Activated CD4-positive, CD25-positive, alpha-beta regulatory T cell treated with anti-CD3 and anti-CD28 coated beads, Interleukin-2, amount 50 U/mL, for 24 hours (primary cell): ENCODE measurements at regions not wholly inside any gene's neighbourhood (a gene's known extent, or its start where the extent isn't known, plus 50 kb on each side); places are given as distances from the start of the nearest gene placed in this dataset.

Source experiments
- ATAC-seq, 2 donors: fragments of 150-1000 bp; cut with Tn5 transposase; one replicate each; pipeline ENCODE4 v1.10.0; 2021; ENCODE audit warnings: mild to moderate bottlenecking in 1 of 2, moderate library complexity in 1 of 2

DNA sequence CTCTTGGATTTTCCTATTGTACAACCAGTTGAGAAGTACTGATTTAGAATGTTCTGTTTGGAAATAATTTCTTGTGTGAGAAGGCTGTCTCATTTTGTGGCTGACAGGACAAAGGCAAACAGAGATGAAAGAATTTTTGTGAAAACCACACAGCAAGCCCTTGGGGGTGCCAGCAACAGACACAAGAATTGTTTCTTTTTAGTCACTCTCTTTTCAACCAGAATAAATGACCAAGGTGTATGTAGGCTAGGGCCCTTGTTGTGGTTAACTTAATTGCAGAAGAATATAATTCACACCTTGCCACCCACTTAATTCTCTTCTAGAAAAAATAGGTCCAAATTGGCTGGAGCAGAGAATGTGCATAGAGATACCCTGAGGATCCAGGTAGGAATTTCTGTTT, 329.4 kb upstream of the TBC1D5 start:
- ATAC-seq: no peak

DNA sequence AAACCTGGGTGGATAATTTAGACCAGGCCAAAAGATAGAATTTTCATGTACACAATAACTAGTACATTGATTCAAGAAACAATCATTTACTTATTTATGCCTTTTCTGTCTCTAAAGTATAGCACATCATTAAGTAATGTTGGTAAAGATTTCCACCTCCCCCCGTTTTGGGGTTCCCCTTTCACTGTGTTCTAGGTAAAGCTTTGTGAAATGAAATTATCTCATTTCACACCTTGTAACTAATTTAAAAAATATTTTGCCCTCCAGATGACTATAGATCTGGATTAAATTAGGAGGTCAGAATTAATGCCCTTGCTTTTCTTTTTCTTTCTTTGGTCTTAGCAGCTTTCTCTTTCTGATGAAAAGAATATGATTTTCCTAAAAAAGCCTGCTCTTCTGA, 328.5 kb upstream of the TBC1D5 start:
- no peak for ATAC-seq

DNA sequence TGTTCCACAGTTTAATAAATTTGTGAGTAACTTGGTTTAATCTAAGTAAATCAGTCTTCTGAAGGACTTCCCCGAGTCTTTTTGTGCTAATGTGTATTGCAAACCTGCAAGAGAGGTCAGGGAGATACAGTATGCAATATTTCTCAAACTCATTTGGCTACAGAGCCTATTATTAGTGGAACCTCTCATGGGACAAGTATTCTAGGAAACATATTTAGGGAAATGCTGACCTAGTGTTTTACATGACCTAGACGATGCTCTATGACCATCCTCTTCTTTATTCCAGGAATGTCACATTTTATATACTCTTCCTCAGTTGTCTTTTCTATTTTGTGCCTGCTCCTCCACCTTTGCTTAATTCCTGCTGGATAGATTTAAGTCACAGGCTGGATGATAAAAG, 327.8 kb upstream of the TBC1D5 start:
- ATAC-seq: no peak

DNA sequence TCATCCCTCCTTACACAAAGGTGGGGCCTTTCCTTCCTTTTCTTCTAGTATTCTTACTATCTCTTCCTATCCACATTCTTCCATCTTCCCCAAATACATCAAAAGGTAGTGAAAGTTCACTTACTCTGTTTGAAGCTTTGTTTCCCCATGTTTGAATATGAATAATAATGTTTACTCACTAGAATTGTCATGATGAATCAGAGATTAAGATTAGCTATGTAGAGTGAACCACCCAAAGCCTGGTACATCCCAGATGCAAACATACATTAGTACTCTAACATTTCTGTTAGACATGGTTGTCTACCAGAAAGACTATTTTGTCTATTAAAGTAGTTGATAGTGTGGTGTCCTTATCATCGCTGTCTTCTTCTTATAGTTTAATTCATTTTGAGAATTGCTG, 327.1 kb upstream of the TBC1D5 start:
- ATAC-seq: no peak

DNA sequence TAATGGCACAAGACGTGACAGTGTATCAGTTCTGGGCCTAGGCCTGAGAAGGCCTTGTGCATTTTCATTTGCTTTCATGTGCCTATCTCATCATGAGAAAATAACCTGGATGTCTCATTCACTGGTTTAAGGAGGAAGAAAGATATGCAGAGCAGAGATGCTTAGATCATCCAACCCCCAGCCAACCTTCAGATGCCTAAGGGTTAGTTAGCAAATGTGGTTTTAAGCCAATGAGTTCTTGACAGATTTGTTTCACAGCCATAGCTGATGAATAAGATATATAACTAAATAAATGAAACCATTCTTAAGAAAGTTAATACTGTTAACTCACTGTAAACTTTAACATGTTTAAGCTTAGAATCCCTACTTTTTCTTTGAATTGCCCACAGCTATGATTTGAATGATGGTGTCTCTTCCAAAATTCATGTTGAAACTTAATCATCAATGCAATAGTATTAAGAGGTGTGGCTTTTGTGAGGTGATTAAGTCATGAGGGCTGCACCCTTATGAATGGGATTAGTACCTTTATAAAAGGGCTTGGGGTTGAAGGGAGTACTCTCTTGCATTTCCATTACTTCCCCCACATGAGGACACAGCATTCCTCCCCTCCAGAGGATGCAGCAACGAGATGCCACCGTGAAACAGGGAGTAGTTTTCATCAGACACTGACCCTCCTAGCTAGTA, 324.6 kb upstream of the TBC1D5 start:
- no peak for ATAC-seq

DNA sequence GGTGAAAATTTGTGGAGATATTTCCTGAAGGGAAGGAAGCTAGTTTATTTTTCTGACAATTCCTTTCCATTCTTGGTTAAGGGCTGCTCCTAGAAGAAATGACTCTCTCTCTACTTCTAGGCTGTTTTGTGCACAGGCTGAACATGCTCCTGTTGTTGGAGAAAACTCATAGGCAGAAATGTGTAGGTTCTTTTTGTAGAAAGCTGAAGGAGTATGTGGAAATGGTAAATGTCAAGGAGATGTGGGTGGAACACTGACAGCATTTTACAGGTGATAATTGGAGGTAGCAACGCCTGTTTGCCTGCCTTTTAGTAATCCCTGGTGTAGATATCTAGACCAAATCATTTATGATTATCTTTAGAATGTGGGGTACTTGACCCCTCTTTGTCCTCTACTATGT, 322.2 kb upstream of the TBC1D5 start:
- no peak for ATAC-seq

DNA sequence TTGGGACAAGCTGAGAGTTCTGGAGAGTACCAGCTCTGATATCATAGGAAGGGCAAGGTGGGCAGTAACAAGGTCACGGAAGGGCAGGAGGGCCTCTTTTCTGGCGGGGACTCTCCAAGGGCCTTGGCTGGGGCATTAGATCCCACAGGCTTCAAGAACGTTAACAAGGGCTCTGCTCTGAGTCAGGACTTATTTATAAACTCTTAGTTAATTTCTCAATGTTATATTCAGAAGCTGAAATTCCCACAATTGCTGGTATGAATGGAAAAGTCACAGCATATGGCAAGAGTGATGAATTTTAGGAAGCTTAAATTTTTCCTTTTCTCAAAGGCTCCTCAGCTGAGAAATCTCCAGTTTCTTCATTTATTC, 320.2 kb upstream of the TBC1D5 start:
- ATAC-seq: no peak

DNA sequence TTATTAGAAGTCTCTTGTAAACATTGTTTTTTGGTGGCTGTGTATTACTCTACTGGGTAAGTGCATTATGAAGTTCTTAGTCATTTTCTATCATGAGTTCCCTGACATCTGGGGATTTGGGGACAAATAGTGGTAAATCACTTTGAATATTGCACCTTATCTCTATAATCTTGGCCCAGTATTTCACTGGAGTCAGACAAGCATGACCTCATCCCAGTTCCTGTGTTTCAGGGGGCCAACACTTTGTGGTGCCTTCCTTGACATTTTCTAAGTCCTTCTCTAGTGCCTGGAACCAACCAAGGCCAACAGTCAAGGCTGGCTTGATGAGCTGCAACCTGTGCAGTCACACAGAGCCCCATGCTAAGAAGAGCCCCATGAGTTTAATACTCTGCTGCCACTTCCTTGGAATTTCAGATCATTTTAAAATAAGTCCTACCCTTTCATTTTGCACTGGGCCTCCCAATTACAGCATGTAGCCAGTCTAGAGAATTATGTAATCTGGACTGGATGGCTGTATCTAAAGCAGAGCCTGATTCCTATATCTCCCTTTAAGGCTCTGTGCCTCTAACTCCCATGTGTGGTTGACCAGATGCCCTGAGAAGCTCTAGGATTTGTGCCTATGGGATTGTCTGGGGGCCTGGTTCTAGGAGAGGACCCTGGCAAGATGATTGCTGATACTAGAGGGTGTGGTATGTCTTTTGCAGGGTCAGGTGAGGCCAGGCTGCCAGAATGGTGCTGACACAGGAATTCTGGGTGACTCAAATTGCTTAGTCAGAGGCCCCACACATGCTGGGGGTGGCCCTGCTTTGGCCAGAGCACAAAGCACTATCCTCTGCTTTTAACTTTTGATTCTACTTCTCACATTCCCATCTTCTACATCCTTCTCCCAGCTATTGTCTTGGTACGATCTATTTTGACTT, 319.6 kb upstream of the TBC1D5 start:
- no peak for ATAC-seq

DNA sequence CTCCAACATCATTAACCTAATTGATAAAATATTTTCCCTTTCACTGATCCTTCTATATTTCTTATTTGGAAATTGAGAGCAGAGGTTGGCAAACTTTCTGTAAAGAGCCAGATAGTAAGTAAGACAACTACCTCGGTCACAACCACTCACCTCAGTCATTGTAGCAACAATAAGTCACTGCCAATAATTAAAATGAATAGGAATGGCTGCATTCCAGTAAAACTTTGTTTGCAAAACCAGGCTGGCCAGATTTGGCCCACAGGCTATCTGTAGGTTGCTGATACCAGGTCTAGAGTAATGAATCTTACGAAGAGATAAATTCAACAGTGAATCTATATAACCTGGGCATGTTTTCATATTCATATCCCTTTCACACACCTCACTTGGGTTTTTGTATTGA, 316.2 kb upstream of the TBC1D5 start:
- ATAC-seq: no peak

DNA sequence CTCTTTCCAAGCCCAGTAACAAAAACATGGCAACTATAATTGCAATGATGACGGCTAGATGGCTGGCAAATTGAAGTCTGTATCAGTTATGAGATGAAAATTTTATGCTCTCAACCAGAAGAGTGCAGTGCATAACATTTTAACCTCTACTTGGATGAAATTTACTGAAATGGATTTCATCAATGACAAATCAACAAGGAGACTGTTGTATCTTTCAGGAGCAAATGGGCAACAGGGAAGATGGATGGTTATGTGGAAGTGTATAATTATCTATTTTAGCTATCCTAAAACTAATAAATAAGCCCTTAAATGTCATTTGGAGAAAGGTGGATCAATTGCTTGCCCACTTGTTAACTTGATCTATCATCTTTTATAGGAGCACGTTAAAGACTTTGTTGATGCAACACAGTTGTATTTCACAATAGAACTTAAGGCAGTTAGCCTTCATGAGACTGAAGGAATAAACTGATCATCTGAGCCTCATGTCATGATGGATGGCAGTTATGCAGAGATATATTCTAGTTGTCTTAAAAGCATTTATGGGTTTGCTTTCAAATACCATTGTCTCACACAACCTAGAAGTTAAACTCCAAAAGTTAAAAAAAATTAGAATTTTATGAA, 315.1 kb upstream of the TBC1D5 start:
- ATAC-seq: no peak

DNA sequence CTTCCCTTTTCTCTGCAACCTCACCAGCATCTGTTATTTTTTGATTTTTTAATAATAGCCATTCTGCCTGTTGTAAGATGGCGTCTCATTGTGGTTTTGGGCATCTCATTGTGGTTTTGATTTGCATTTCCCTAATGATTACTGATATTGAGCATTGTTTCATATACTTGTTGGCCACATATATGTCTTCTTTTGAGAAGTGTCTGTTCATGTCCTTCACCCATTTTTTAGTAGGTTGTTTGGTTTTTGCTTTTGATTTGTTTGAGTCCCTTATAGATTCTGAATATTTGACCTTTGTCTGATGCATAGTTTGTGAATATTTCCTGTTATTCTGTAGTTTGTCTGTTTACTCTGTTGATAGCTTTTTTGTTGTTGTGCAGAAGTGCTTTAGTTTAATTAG, 312.2 kb upstream of the TBC1D5 start:
- ATAC-seq: no peak

DNA sequence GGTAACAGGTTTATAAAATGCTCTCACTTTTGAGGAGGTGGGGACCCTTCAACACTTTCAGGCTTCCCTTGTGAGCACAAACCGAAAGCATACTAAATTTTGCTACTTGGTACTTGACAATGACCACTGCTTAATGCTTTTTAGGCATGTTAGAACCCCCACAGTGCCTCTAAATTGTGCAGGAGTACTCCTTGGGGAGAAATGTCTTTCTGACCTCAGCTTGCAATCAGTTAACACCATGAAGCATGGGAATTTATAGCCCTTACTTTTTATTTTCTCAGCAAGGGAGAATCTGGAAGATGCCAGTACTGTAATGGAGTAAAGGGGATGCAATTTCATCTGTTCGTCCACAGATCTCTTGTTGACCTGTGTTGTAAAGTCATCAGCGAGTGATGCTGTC, 308.9 kb upstream of the TBC1D5 start:
- no peak for ATAC-seq

DNA sequence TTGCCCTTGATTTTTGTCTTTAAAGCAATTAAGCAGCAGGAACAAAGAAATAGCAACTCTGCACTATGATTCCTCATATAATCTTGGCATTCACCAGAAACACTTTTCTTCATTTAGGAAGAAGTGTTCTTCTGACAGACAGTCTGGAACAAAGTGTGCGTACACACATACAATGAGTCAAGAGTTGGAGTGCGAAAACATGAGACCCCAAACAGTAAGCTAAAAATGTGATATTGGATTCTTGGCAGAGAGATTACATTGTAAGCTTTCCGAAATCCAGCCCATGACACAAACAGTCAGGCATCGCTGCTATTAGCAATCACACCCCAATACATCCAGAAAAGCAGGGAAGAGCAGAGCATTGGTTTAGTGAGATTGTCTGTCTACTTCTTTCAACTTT, 306.7 kb upstream of the TBC1D5 start:
- no peak for ATAC-seq

DNA sequence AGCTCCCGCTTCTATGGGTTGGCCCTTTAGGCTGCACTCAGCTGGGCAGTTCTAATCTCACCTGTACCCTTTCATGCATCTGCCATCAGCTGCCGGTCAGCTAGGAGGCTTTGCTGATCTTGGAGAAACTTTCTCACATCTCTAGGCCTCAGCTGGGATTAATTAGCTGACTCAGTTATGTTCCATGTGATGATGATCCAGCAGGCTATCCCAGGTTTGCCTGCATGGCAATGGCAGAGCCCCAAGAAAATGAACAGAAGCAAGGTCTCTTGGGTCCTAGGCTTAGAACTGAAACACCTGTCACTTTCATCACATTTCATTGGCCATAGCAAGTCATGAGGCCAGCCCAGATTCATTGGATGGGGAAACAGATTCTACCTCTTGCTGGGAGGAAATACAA, 304.6 kb upstream of the TBC1D5 start:
- ATAC-seq: no peak

DNA sequence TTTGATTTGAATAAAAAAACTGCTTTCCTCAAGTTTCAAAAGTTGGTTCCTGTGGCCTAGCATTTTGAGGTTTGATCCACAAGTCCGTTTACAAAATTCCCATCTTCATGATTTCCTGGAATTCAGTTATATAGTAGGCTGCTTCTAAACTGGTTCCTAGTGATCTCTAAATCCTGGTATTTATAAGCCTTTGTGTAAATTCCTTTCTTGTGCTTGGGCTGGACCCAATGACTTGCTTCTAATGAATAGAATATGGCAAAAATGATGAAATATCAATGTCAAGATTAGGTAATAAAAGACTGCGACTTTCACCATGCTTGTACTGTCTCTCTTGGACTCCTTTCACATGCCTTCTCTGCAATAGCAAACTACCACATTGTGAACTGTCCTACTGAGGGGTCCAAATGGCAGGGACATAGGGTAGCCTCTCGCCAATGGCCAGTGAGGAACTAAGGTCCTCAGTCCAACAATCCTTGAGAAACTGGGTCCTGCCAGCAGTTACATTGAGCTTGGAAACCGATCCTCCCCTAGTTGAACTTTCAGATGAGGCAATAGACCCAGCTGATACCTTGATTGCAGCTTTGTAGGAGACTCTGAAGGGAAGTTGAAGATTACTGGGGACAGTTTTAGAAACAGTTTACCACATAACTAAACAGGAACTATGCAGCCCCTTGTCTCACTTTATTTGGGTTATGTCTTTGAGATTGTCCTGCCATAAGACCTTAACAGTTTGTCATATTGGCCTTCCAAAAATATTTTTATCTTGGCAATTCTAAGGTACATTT, 303.9 kb upstream of the TBC1D5 start:
- ATAC-seq: no peak

DNA sequence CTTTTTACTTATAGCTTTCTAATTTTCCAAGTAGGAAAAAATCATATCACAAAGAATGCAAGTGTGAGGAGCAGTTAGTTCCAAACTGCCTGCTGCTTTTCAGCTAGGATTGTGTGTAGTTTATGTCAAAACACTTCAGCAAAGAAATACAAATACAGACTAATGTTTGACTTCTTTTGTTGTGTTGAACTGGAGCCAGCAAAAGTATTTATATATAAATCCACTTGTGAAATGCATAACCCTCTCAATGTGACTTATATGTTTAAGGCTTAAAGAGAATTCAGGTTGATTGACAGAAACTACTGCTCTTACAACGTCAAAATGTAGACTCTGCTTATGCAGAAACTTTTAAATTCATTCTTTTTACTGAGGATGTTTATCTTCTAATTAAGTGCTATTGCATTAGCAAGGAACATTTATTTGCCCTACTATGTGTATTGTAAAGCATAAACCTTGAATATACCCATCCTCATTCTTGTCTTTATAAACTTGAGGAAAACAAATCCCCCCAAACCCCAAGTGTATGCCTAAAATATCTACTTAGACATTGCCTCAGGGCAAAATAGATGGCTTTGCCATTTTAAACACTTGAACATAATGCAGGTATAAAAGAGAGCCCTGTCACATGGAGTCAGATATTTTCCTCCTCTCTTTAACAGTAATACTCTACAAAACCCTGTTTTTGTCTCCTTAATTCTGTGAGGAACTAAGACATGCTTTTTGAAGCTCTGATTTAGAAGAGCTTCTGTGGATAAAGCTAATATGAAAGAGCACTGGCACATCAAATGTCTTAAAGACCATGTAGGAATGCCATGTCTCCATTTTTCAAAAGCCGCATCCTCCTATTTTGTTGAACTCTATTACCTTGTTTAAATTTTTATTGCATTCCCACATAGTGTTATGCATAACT, 302.8 kb upstream of the TBC1D5 start:
- no peak for ATAC-seq

DNA sequence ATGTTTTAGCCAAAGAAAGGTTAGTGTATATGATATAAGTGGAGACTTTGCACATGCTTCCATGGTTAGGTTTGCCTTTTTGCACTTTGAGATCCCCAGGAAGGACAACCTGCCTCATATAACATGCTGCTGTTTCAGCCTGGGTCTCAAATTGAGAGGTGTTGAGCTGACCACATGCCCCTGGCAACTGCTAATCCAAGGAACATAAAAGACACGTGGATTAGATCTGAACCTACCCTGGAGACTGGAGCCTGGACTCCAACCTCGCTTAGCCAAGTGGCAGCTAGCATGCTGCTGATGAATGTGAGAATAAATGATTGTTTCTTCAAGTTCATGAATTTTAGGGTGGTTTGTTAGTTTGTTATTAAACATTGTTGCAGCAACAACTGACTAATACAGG, 301.8 kb upstream of the TBC1D5 start:
- ATAC-seq: no peak

DNA sequence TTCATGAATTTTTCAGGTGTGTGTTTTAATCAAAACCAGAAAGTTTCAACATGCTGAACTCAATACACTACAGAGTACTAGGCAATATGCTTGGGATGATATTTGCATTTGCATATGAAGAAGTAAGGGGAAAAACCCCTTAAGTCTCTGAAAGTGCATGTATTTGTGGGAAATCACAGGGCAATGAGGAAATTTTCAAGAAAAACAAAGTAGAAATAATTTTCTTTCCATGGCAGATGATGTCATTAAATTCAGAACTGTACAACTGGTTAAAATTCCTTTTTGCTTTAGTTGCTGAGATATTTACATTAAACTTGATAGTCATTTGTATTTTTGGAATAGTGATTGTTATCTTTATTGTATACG, 294.0 kb upstream of the TBC1D5 start:
- ATAC-seq: no peak

DNA sequence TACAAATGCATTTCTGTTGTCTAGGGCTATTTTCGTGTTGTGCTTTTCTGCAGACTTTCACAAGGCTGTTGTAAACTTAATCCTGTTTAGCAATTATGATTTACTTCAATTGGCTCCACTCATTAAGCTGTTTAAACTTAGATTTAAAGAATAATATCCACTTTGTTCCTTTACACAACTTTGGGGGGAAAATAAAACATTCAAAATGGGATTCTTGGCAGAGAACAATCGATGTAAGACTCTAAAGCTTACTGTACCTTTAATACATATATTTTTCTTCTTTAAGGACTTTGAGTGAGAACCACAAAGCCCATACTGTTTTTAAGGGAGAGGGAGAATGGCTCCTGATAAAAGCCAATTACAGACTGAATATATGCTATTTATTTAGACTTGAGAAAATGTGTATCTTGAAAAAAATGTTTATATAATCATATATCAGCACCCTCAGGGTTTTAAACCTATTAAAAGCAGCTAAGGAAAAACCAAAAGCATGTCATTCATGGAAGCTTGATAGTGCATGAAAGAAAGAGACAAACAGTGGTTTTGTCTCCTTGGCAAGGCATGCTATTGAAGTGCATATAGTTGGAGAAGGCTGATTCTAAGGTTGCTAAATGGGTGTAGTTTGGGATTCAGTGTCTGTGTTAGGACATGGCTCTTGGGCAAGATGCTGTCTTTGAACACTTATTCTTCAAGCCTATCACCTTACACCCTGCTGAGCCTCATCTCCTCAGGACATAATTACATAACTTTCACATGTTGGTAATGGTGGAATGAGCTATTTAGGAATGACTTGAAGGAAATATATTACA, 293.4 kb upstream of the TBC1D5 start:
- no peak for ATAC-seq

DNA sequence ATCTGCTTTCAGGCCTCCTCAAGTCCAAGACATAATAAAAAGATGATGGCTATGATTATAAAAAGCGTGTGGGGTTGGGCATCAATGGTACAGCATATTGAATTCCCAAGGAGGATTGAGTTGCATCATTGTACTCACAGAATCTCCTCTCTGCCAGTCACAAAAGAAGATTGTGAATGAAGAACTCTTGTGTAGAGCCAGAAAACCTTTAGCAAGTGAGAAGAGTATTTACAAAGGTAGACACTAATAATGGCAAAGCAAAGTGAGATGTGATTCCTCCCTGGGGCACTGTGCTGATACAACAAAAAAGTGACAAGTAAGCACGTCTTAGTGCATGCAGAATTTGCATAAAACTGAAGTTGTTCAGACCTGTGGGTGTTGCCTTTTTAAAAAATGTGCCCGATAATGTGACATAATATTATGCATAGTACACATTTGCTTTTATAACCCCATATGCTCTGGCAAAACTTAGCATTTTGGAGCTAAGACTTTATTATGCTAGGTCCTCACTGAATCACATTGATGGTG, 291.2 kb upstream of the TBC1D5 start:
- no peak for ATAC-seq

DNA sequence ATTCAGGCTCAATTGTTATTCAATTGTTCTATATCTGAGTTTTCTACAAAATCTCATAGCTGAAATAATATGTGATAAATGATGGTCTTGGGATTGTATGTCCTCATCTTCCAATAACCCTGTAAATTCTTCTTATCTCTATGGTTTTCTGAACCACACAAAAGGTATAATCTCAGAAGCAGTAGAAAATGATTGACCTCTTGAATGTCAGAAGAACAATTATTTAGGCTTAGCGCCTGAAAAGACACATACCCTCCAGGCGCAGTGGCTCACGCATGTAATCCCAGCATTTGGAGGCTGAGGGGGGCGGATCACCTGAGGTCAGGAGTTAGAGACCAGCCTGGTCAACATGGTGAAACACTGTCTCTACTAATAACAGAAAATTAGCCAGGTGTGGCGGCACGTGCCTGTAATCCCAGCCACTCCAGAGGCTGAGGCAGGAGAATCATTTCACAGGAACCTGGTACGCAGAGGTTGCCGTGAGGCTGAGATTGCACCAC, 288.0 kb upstream of the TBC1D5 start:
- no peak for ATAC-seq
